ENCODE measurements at regions not wholly inside any gene's neighbourhood (a gene's known extent, or its start where the extent isn't known, plus 50 kb on each side); places are given as distances from the start of the nearest gene placed in this dataset.

GRCh38 chr20:40896814-40897700, 131.6 kb upstream of the TOP1 start:
- Histone ChIP-seq H3K9me3 (no peaks in the 10 kb centered on the region), H3K27me3 (peaks cover 0 to 11% (median 0%) of the 10 kb centered on the region in 9 donors), H3K4me1 (peaks cover 0 to 14% (median 0%) of the 10 kb centered on the region in 12 donors), H3K36me3 (no peaks in the 10 kb centered on the region), H3K4me3 (no peak overlapping the region), H3K27ac (no peak overlapping the region)
- 62 to 69% (median 64%) methylated on average over 10 of the region's 10 CpGs for WGBS, 4 donors
- intact Hi-C loops (cut with DNase I) = no loop called here
- no peak for ATAC-seq
- no peak for TF ChIP-seq POLR2A (IDR thresholded peaks at IDR 0.05)
- no peak for TF ChIP-seq CTCF (IDR thresholded peaks at IDR 0.05)
- DNase-seq = no peak

GRCh38 chr20:40899344-40899743, 129.3 kb upstream of the TOP1 start:
- Histone ChIP-seq H3K27ac (no peak overlapping the region), H3K9me3 (no peaks in the 10 kb centered on the region), H3K4me1 (no peaks in the 10 kb centered on the region), H3K36me3 (no peaks in the 10 kb centered on the region), H3K27me3 (peaks cover 0 to 11% (median 0%) of the 10 kb centered on the region in 9 donors), H3K4me3 (no peak overlapping the region)
- intact Hi-C loops (cut with DNase I) = no loop called here
- ATAC-seq (no peak), DNase-seq (no peak)
- TF ChIP-seq POLR2A (IDR thresholded peaks at IDR 0.05) = no peak
- no peak for TF ChIP-seq CTCF (IDR thresholded peaks at IDR 0.05)
- 37 to 63% (median 46%) methylated on average over 2 of the region's 2 CpGs for WGBS, 4 donors

- Histone ChIP-seq H3K4me3 (no peak overlapping the region), H3K9me3 (peaks cover 0 to 3% (median 0%) of the 10 kb centered on the region in 12 donors), H3K27me3 (peaks cover 0 to 11% (median 0%) of the 10 kb centered on the region in 9 donors), H3K27ac (no peak overlapping the region), H3K4me1 (no peaks in the 10 kb centered on the region), H3K36me3 (no peaks in the 10 kb centered on the region)
- TF ChIP-seq POLR2A (IDR thresholded peaks at IDR 0.05) (no peak), CTCF (IDR thresholded peaks at IDR 0.05) (no peak)
- intact Hi-C loops (cut with DNase I) = no loop called here
- WGBS, 4 donors = 90 to 95% (median 94%) methylated on average over 2 of the region's 2 CpGs
- DNase-seq (no peak), ATAC-seq (no peak)
Observed at GRCh38 chr20:40900666-40901215, 127.9 kb upstream of the TOP1 start.

- H3K36me3 ChIP-seq = no peaks in the 10 kb centered on the region
- no peaks in the 10 kb centered on the region for H3K4me1 ChIP-seq
- 70 to 83% (median 79%) methylated on average over 1 of the region's 1 CpG for WGBS, 4 donors
- ATAC-seq (no peak), DNase-seq (no peak)
- H3K27me3 ChIP-seq = peaks cover 0 to 3% (median 0%) of the 10 kb centered on the region in 9 donors
- H3K4me3 ChIP-seq = no peak overlapping the region
- intact Hi-C loops (cut with DNase I) = no loop called here
- H3K9me3 ChIP-seq = peaks cover 0 to 8% (median 0%) of the 10 kb centered on the region in 12 donors
- TF ChIP-seq POLR2A (IDR thresholded peaks at IDR 0.05) (no peak), CTCF (IDR thresholded peaks at IDR 0.05) (no peak)
- H3K27ac ChIP-seq = no peak overlapping the region
Observed at GRCh38 chr20:40902661-40903060, 126.0 kb upstream of the TOP1 start.
